Hematopoietic multipotent progenitor cell treated with erythropoietin and hydrocortisone succinate and interleukin-3 and kit ligand, for 8 days (in vitro differentiated cells): ENCODE measurements at regions not wholly inside any gene's neighbourhood (a gene's known extent, or its start where the extent isn't known, plus 50 kb on each side); places are given as distances from the start of the nearest gene placed in this dataset.

Experiments
- DNase-seq: peaks from one replicate; pipeline ENCODE4 v3.0.0-alpha.2; 2015

GRCh38 chr4:41318839-41319530 lies 62.3 kb downstream of the UCHL1 start:
- DNase-seq: no peak

- no peak for DNase-seq
Measured at GRCh38 chr4:41319553-41319952, 62.8 kb downstream of the UCHL1 start.

- no peak for DNase-seq
Measured at GRCh38 chr4:41320278-41320677, 63.5 kb downstream of the UCHL1 start.

- DNase-seq: no peak
Measured at GRCh38 chr4:41320786-41321185, 64.1 kb downstream of the UCHL1 start.

GRCh38 chr4:41321216-41321945 lies 64.7 kb downstream of the UCHL1 start:
- DNase-seq: no peak

GRCh38 chr4:41322617-41323016 lies 65.9 kb downstream of the UCHL1 start:
- no peak for DNase-seq

- DNase-seq: no peak
Measured at GRCh38 chr4:41323179-41323578, 66.5 kb downstream of the UCHL1 start.

- no peak for DNase-seq
Measured at GRCh38 chr4:41323706-41324105, 67.0 kb downstream of the UCHL1 start.

- no peak for DNase-seq
Measured at GRCh38 chr4:41324861-41325260, 68.1 kb downstream of the UCHL1 start.

GRCh38 chr4:41325901-41326300 lies 69.2 kb downstream of the UCHL1 start:
- DNase-seq: no peak

GRCh38 chr4:41326776-41327175 lies 70.0 kb downstream of the UCHL1 start:
- DNase-seq: no peak

- no peak for DNase-seq
Measured at GRCh38 chr4:41327770-41328169, 71.0 kb downstream of the UCHL1 start.

GRCh38 chr4:41329361-41329760 lies 72.6 kb downstream of the UCHL1 start:
- DNase-seq: no peak

GRCh38 chr4:41331224-41331623 lies 74.5 kb downstream of the UCHL1 start:
- no peak for DNase-seq

GRCh38 chr4:41332510-41333054 lies 75.9 kb downstream of the UCHL1 start:
- no peak for DNase-seq

GRCh38 chr4:41334182-41334581 lies 77.5 kb downstream of the UCHL1 start:
- DNase-seq: no peak

- DNase-seq: no peak
Measured at GRCh38 chr4:41339812-41340809, 83.4 kb downstream of the UCHL1 start.

- no peak for DNase-seq
Measured at GRCh38 chr4:41346306-41347061, 89.8 kb downstream of the UCHL1 start.

GRCh38 chr4:41349021-41349420 lies 92.3 kb downstream of the UCHL1 start:
- DNase-seq: no peak

- no peak for DNase-seq
Measured at GRCh38 chr4:41358647-41359421, 102.1 kb downstream of the UCHL1 start.

GRCh38 chr4:41359422-41359775 lies 102.7 kb downstream of the UCHL1 start:
- no peak for DNase-seq

- DNase-seq: no peak
Measured at GRCh38 chr4:41359836-41360213, 103.1 kb downstream of the UCHL1 start.
